ENCODE measurements at regions not wholly inside any gene's neighbourhood (a gene's known extent, or its start where the extent isn't known, plus 50 kb on each side); places are given as distances from the start of the nearest gene placed in this dataset.

DNA sequence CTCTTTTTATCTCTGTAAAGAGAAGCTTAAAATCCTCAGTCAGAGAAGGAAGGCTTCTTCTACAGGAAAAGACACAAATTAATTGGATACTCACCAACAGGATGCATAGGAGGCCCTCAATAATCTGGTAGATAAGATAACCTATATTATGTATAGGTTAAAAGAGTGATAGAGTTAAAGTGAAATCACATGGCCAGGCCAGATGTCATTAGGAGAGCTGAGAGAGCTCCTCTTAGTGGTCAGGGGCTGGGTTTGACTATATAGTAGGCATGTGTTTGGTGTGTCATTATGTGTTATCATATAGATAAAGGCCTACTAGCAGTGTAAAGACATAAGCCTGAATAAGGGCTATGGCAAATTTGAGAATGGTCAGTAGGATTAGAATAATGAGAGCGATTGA is 479.3 kb downstream of the EPHA3 start:
- ChIA-PET POLR2A (no interaction called here), CTCF (interaction anchor here (0.6 to 1.1 kb wide), 2 partner anchors 265 to 505 kb away, joined by 3 to 4 read pairs; no protein-coding TSS in a partner anchor)
- Histone ChIP-seq H3K4me1 (ENCODE audit: control insufficient read depth, insufficient read depth, low read length) (no peaks in the 10 kb centered on the region), H3K36me3 (ENCODE audit: control insufficient read depth in 2 of 2, insufficient read depth in 1 of 2, low read length in 2 of 2) (no peaks in the 10 kb centered on the region), H3K27ac (ENCODE audit: extremely low read depth, low read depth, low read length) (no peak overlapping the region), H3K9me3 (ENCODE audit: control insufficient read depth, insufficient read depth, low read depth, low read length) (no peaks in the 10 kb centered on the region), H3K4me3 (ENCODE audit: low read depth, low read length) (no peak overlapping the region)
- TF ChIP-seq, protein P1, sequence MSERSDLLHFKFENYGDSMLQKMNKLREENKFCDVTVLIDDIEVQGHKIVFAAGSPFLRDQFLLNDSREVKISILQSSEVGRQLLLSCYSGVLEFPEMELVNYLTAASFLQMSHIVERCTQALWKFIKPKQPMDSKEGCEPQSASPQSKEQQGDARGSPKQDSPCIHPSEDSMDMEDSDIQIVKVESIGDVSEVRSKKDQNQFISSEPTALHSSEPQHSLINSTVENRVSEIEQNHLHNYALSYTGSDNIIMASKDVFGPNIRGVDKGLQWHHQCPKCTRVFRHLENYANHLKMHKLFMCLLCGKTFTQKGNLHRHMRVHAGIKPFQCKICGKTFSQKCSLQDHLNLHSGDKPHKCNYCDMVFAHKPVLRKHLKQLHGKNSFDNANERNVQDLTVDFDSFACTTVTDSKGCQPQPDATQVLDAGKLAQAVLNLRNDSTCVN (tag by site-specific recombination; optimal IDR thresholded peaks at IDR 0.05) = no peak
- TF ChIP-seq IKZF3 (tag by site-specific recombination; IDR thresholded peaks at IDR 0.05) = no peak
- TF ChIP-seq ZNF670 (tag by site-specific recombination; IDR thresholded peaks at IDR 0.05; ENCODE audit: low read depth) = no peak
- no peak for TF ChIP-seq GLI2 (tag by site-specific recombination; IDR thresholded peaks at IDR 0.05; ENCODE audit: borderline replicate concordance, low read depth)
- no peak for TF ChIP-seq ZNF426 (tag by site-specific recombination; IDR thresholded peaks at IDR 0.05)
- no peak for TF ChIP-seq ZNF354C (tag by site-specific recombination; IDR thresholded peaks at IDR 0.05; ENCODE audit: borderline replicate concordance, low read depth)
- no peak for TF ChIP-seq ZNF175 (tag by site-specific recombination; IDR thresholded peaks at IDR 0.05)
- TF ChIP-seq SALL2 (tag by site-specific recombination; IDR thresholded peaks at IDR 0.05; ENCODE audit: borderline replicate concordance) = no peak
- no peak for TF ChIP-seq ZBTB48 (tag by site-specific recombination; IDR thresholded peaks at IDR 0.05)
- TF ChIP-seq ZNF423 (tag by site-specific recombination; IDR thresholded peaks at IDR 0.05) = no peak
- no peak for TF ChIP-seq ZNF830 (tag by site-specific recombination; IDR thresholded peaks at IDR 0.05; ENCODE audit: low read depth)
- TF ChIP-seq ZNF549 (tag by site-specific recombination; IDR thresholded peaks at IDR 0.05) = no peak
- TF ChIP-seq, protein P2, sequence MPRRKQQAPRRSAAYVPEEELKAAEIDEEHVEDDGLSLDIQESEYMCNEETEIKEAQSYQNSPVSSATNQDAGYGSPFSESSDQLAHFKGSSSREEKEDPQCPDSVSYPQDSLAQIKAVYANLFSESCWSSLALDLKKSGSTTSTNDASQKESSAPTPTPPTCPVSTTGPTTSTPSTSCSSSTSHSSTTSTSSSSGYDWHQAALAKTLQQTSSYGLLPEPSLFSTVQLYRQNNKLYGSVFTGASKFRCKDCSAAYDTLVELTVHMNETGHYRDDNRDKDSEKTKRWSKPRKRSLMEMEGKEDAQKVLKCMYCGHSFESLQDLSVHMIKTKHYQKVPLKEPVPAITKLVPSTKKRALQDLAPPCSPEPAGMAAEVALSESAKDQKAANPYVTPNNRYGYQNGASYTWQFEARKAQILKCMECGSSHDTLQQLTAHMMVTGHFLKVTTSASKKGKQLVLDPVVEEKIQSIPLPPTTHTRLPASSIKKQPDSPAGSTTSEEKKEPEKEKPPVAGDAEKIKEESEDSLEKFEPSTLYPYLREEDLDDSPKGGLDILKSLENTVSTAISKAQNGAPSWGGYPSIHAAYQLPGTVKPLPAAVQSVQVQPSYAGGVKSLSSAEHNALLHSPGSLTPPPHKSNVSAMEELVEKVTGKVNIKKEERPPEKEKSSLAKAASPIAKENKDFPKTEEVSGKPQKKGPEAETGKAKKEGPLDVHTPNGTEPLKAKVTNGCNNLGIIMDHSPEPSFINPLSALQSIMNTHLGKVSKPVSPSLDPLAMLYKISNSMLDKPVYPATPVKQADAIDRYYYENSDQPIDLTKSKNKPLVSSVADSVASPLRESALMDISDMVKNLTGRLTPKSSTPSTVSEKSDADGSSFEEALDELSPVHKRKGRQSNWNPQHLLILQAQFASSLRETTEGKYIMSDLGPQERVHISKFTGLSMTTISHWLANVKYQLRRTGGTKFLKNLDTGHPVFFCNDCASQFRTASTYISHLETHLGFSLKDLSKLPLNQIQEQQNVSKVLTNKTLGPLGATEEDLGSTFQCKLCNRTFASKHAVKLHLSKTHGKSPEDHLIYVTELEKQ (tag by site-specific recombination; IDR thresholded peaks at IDR 0.05; ENCODE audit: borderline replicate concordance) = no peak
- TF ChIP-seq, protein P3, sequence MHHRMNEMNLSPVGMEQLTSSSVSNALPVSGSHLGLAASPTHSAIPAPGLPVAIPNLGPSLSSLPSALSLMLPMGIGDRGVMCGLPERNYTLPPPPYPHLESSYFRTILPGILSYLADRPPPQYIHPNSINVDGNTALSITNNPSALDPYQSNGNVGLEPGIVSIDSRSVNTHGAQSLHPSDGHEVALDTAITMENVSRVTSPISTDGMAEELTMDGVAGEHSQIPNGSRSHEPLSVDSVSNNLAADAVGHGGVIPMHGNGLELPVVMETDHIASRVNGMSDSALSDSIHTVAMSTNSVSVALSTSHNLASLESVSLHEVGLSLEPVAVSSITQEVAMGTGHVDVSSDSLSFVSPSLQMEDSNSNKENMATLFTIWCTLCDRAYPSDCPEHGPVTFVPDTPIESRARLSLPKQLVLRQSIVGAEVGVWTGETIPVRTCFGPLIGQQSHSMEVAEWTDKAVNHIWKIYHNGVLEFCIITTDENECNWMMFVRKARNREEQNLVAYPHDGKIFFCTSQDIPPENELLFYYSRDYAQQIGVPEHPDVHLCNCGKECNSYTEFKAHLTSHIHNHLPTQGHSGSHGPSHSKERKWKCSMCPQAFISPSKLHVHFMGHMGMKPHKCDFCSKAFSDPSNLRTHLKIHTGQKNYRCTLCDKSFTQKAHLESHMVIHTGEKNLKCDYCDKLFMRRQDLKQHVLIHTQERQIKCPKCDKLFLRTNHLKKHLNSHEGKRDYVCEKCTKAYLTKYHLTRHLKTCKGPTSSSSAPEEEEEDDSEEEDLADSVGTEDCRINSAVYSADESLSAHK (tag by site-specific recombination; IDR thresholded peaks at IDR 0.05) = no peak
- no peak for TF ChIP-seq KLF16 (tag by site-specific recombination; IDR thresholded peaks at IDR 0.05)
- no peak for TF ChIP-seq ZNF791 (tag by site-specific recombination; IDR thresholded peaks at IDR 0.05)
- TF ChIP-seq, protein P4, sequence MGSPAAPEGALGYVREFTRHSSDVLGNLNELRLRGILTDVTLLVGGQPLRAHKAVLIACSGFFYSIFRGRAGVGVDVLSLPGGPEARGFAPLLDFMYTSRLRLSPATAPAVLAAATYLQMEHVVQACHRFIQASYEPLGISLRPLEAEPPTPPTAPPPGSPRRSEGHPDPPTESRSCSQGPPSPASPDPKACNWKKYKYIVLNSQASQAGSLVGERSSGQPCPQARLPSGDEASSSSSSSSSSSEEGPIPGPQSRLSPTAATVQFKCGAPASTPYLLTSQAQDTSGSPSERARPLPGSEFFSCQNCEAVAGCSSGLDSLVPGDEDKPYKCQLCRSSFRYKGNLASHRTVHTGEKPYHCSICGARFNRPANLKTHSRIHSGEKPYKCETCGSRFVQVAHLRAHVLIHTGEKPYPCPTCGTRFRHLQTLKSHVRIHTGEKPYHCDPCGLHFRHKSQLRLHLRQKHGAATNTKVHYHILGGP (tag by site-specific recombination; IDR thresholded peaks at IDR 0.05) = no peak

DNA sequence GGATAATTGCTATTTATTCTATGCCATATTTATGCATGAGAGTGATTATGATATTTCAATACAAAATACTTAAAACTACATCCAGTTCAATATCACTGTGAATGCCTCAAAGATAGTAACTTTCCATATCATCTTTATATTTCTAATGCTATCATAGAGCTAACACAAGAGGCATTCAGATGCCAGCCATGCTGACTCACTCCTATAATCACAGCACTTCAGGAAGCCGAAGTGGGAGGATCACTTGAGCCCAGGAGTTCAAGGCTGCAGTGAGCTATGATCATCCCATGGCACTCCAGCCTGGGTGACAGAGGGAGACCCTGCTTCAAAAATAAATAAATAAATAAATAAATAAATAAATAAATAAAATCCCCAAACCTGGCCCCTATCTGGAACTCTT is 498.7 kb downstream of the EPHA3 start:
- POLR2A ChIA-PET = no interaction called here
- Histone ChIP-seq H3K4me3 (ENCODE audit: low read depth, low read length) (no peak overlapping the region), H3K36me3 (ENCODE audit: control insufficient read depth in 2 of 2, insufficient read depth in 1 of 2, low read length in 2 of 2) (no peaks in the 10 kb centered on the region), H3K9me3 (ENCODE audit: control insufficient read depth, insufficient read depth, low read depth, low read length) (no peaks in the 10 kb centered on the region), H3K27ac (ENCODE audit: extremely low read depth, low read depth, low read length) (no peak overlapping the region), H3K4me1 (ENCODE audit: control insufficient read depth, insufficient read depth, low read length) (no peaks in the 10 kb centered on the region)
- CTCF ChIA-PET = no interaction called here
- no peak for TF ChIP-seq ZNF530 (tag by site-specific recombination; IDR thresholded peaks at IDR 0.05; ENCODE audit: low read depth)
- TF ChIP-seq TRIM28 (IDR thresholded peaks at IDR 0.05; ENCODE audit: borderline replicate concordance, low read length) = no peak
- TF ChIP-seq MZF1 (tag by site-specific recombination; IDR thresholded peaks at IDR 0.05; ENCODE audit: borderline replicate concordance) = no peak
- TF ChIP-seq ZSCAN30 (tag by site-specific recombination; IDR thresholded peaks at IDR 0.05) = no peak
- TF ChIP-seq, protein P5, sequence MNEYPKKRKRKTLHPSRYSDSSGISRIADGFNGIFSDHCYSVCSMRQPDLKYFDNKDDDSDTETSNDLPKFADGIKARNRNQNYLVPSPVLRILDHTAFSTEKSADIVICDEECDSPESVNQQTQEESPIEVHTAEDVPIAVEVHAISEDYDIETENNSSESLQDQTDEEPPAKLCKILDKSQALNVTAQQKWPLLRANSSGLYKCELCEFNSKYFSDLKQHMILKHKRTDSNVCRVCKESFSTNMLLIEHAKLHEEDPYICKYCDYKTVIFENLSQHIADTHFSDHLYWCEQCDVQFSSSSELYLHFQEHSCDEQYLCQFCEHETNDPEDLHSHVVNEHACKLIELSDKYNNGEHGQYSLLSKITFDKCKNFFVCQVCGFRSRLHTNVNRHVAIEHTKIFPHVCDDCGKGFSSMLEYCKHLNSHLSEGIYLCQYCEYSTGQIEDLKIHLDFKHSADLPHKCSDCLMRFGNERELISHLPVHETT (tag by site-specific recombination; IDR thresholded peaks at IDR 0.05) = no peak
- TF ChIP-seq ZNF501 (tag by site-specific recombination; IDR thresholded peaks at IDR 0.05) = no peak
- no peak for TF ChIP-seq ZNF549 (tag by site-specific recombination; IDR thresholded peaks at IDR 0.05)
- TF ChIP-seq ZNF157 (tag by site-specific recombination; IDR thresholded peaks at IDR 0.05) = no peak
- TF ChIP-seq ZNF214 (tag by site-specific recombination; IDR thresholded peaks at IDR 0.05; ENCODE audit: borderline replicate concordance) = no peak
- TF ChIP-seq ZNF747 (tag by site-specific recombination; IDR thresholded peaks at IDR 0.05) = no peak

Measured in HEK293 (cell line).